ENCODE measurements at regions not wholly inside any gene's neighbourhood (a gene's known extent, or its start where the extent isn't known, plus 50 kb on each side); places are given as distances from the start of the nearest gene placed in this dataset.
"Not testable (repeated sequence)": the region's sequence is repeated elsewhere in the genome, so short reads cannot be mapped to it uniquely, and the experiment has no call there.

GRCh38 chr1:60606921-60607320, 475.4 kb upstream of the NFIA start:
- not testable (repeated sequence) for TF ChIP-seq CTCF (IDR thresholded peaks at IDR 0.05; ENCODE audit: low read depth, low read length, missing input control); REST (IDR thresholded peaks at IDR 0.05); ATF3 (IDR thresholded peaks at IDR 0.05); TAF1 (conservative IDR thresholded peaks at IDR 0.05); GABPA (IDR thresholded peaks at IDR 0.05 in 1 of 2, conservative IDR thresholded peaks at IDR 0.05 in 1 of 2); RAD21 (IDR thresholded peaks at IDR 0.05)
